ENCODE measurements at regions not wholly inside any gene's neighbourhood (a gene's known extent, or its start where the extent isn't known, plus 50 kb on each side); places are given as distances from the start of the nearest gene placed in this dataset.
"Not testable (repeated sequence)": the region's sequence is repeated elsewhere in the genome, so short reads cannot be mapped to it uniquely, and the experiment has no call there.

- H3K9me2 ChIP-seq (replicated peaks; ENCODE audit: low read length) = no peaks in the 10 kb centered on the region
- no peak overlapping the region for H3K4me2 ChIP-seq (ENCODE audit: low read length)
- H3F3A ChIP-seq (ENCODE audit: low read length, unreplicated experiment) = no peaks in the 10 kb centered on the region
- BruUV-seq (replicated peaks) = no TSS peak
- intact Hi-C loops (cut with micrococcal nuclease) = no loop called here
- CTCF ChIA-PET = no interaction called here
- peaks cover 13% of the 10 kb centered on the region for H3K4me1 ChIP-seq (ENCODE audit: insufficient read depth, low read length)
- H3K36me3 ChIP-seq (ENCODE audit: low read depth, low read length) = no peaks in the 10 kb centered on the region
- no peaks in the 10 kb centered on the region for H3K9me3 ChIP-seq (ENCODE audit: low read length)
- H3K4me3 ChIP-seq (ENCODE audit: low read length) = no peak overlapping the region
- H3K27me3 ChIP-seq (ENCODE audit: low read length) = no peaks in the 10 kb centered on the region
- H3K79me2 ChIP-seq (ENCODE audit: low read length) = no peaks in the 10 kb centered on the region
- DNase-seq (peak; percentile 60), ATAC-seq (no peak)
- no peak overlapping the region for H3K9ac ChIP-seq (ENCODE audit: low read length)
- H2AFZ ChIP-seq (ENCODE audit: low read length) = peak overlapping the region; percentile 16
- no peaks in the 10 kb centered on the region for H4K20me1 ChIP-seq (ENCODE audit: low read length)
- H3K27ac ChIP-seq (ENCODE audit: low read length) = no peak overlapping the region
- TF ChIP-seq EZH2 (IDR thresholded peaks at IDR 0.05; ENCODE audit: low read length, unreplicated experiment) (no peak), EZH2phosphoT487 (IDR thresholded peaks at IDR 0.05; ENCODE audit: borderline replicate concordance, low read length) (no peak), CTCF (conservative IDR thresholded peaks at IDR 0.05; ENCODE audit: low read depth, low read length) (no peak)
- POLR2A ChIA-PET (ENCODE audit: unreplicated experiment) = no interaction called here
Measured at GRCh38 chr5:6246820-6247437, 131.4 kb downstream of the MED10 start.

GRCh38 chr5:6244339-6244714, 134.0 kb downstream of the MED10 start:
- H3K9ac ChIP-seq (ENCODE audit: low read length) = no peak overlapping the region
- ATAC-seq = no peak
- H3K4me1 ChIP-seq (ENCODE audit: insufficient read depth, low read length) = peaks cover 13% of the 10 kb centered on the region
- H3K9me3 ChIP-seq (ENCODE audit: low read length) = peaks cover 12% of the 10 kb centered on the region
- no peak overlapping the region for H3K4me3 ChIP-seq (ENCODE audit: low read length)
- intact Hi-C loops (cut with micrococcal nuclease) = no loop called here
- 0 out of 2 replicates have a peak, but pooled peaks cover 4% of the 10 kb centered on the region for H3K36me3 ChIP-seq (ENCODE audit: low read depth, low read length)
- TF ChIP-seq CTCF (conservative IDR thresholded peaks at IDR 0.05; ENCODE audit: low read depth, low read length) = no peak
- TF ChIP-seq EZH2phosphoT487 (IDR thresholded peaks at IDR 0.05; ENCODE audit: borderline replicate concordance, low read length) = no peak
- TF ChIP-seq EZH2 (IDR thresholded peaks at IDR 0.05; ENCODE audit: low read length, unreplicated experiment) = no peak
- no TSS peak for BruUV-seq (replicated peaks)
- POLR2A ChIA-PET (ENCODE audit: unreplicated experiment) = no interaction called here
- H3F3A ChIP-seq (ENCODE audit: low read length, unreplicated experiment) = no peaks in the 10 kb centered on the region
- DNase-seq = no peak
- H3K4me2 ChIP-seq (ENCODE audit: low read length) = no peak overlapping the region
- CTCF ChIA-PET = no interaction called here
- no peaks in the 10 kb centered on the region for H3K79me2 ChIP-seq (ENCODE audit: low read length)
- H4K20me1 ChIP-seq (ENCODE audit: low read length) = no peaks in the 10 kb centered on the region
- no peaks in the 10 kb centered on the region for H3K27me3 ChIP-seq (ENCODE audit: low read length)
- H2AFZ ChIP-seq (ENCODE audit: low read length) = no peak overlapping the region
- no peak overlapping the region for H3K27ac ChIP-seq (ENCODE audit: low read length)
- H3K9me2 ChIP-seq (replicated peaks; ENCODE audit: low read length) = no peaks in the 10 kb centered on the region

- no peak overlapping the region for H3K27ac ChIP-seq (ENCODE audit: low read length)
- TF ChIP-seq EZH2 (IDR thresholded peaks at IDR 0.05; ENCODE audit: low read length, unreplicated experiment) = no peak
- no peak for TF ChIP-seq EZH2phosphoT487 (IDR thresholded peaks at IDR 0.05; ENCODE audit: borderline replicate concordance, low read length)
- no peak for TF ChIP-seq CTCF (conservative IDR thresholded peaks at IDR 0.05; ENCODE audit: low read depth, low read length)
- H3K9ac ChIP-seq (ENCODE audit: low read length) = no peak overlapping the region
- no peaks in the 10 kb centered on the region for H4K20me1 ChIP-seq (ENCODE audit: low read length)
- POLR2A ChIA-PET (ENCODE audit: unreplicated experiment) = no interaction called here
- ATAC-seq (no peak), DNase-seq (no peak)
- peaks cover 13% of the 10 kb centered on the region for H3K4me1 ChIP-seq (ENCODE audit: insufficient read depth, low read length)
- H3K36me3 ChIP-seq (ENCODE audit: low read depth, low read length) = 0 out of 2 replicates have a peak, but pooled peaks cover 4% of the 10 kb centered on the region
- intact Hi-C loops (cut with micrococcal nuclease) = no loop called here
- no peak overlapping the region for H2AFZ ChIP-seq (ENCODE audit: low read length)
- peaks cover 12% of the 10 kb centered on the region for H3K9me3 ChIP-seq (ENCODE audit: low read length)
- no peak overlapping the region for H3K4me3 ChIP-seq (ENCODE audit: low read length)
- no peaks in the 10 kb centered on the region for H3F3A ChIP-seq (ENCODE audit: low read length, unreplicated experiment)
- no peaks in the 10 kb centered on the region for H3K79me2 ChIP-seq (ENCODE audit: low read length)
- H3K27me3 ChIP-seq (ENCODE audit: low read length) = no peaks in the 10 kb centered on the region
- H3K4me2 ChIP-seq (ENCODE audit: low read length) = no peak overlapping the region
- BruUV-seq (replicated peaks) = no TSS peak
- CTCF ChIA-PET = no interaction called here
- H3K9me2 ChIP-seq (replicated peaks; ENCODE audit: low read length) = no peaks in the 10 kb centered on the region
Measured at GRCh38 chr5:6243706-6244338, 134.5 kb downstream of the MED10 start.

- DNase-seq; H3K36me3 ChIP-seq (ENCODE audit: low read depth, low read length); H4K20me1 ChIP-seq (ENCODE audit: low read length); H3K27ac ChIP-seq (ENCODE audit: low read length); H3K79me2 ChIP-seq (ENCODE audit: low read length); H3K9ac ChIP-seq (ENCODE audit: low read length); CTCF ChIA-PET; intact Hi-C loops (cut with micrococcal nuclease); H2AFZ ChIP-seq (ENCODE audit: low read length); BruUV-seq (replicated peaks); H3F3A ChIP-seq (ENCODE audit: low read length, unreplicated experiment); H3K4me2 ChIP-seq (ENCODE audit: low read length); POLR2A ChIA-PET (ENCODE audit: unreplicated experiment); ATAC-seq; H3K27me3 ChIP-seq (ENCODE audit: low read length); H3K4me3 ChIP-seq (ENCODE audit: low read length); H3K9me2 ChIP-seq (replicated peaks; ENCODE audit: low read length): not testable (repeated sequence)
- Histone ChIP-seq H3K4me1 (ENCODE audit: insufficient read depth, low read length) (peaks cover 12% of the 10 kb centered on the region), H3K9me3 (ENCODE audit: low read length) (peaks cover 12% of the 10 kb centered on the region)
Measured at GRCh38 chr5:6241056-6241455, 137.3 kb downstream of the MED10 start.

Measured in PC-3 (cell line).